ENCODE measurements at regions not wholly inside any gene's neighbourhood (a gene's known extent, or its start where the extent isn't known, plus 50 kb on each side); places are given as distances from the start of the nearest gene placed in this dataset.
"Not testable (repeated sequence)": the region's sequence is repeated elsewhere in the genome, so short reads cannot be mapped to it uniquely, and the experiment has no call there.

- Histone ChIP-seq H3K9me3 (no peaks in the 10 kb centered on the region), H3K36me3 (ENCODE audit: insufficient read depth in 1 of 2, low read depth in 1 of 2) (no peaks in the 10 kb centered on the region), H3K4me1 (no peaks in the 10 kb centered on the region), H3K27ac (no peak overlapping the region), H3K27me3 (ENCODE audit: insufficient read depth in 3 of 3, low read length in 2 of 3) (no peaks in the 10 kb centered on the region), H3K4me3 (no peak overlapping the region)
- TF ChIP-seq CTCF (IDR thresholded peaks at IDR 0.05), result no peak
- ATAC-seq, result no peak
- intact Hi-C loops (cut with DNase I), result no loop called here
- 23 to 65% (median 58%) methylated on average over 1 of the region's 1 CpG for WGBS, 3 donors
- DNase-seq, result no peak
Observed at GRCh38 chr5:159678657-159679392, 237.5 kb upstream of the ADRA1B start.

GRCh38 chr5:159680095-159680494 is 236.2 kb upstream of the ADRA1B start:
- 59 to 98% (median 89%) methylated on average over 3 of the region's 3 CpGs for WGBS, 3 donors
- no peaks in the 10 kb centered on the region for H3K9me3 ChIP-seq
- no peak for DNase-seq

GRCh38 chr5:159681661-159682060 is 234.6 kb upstream of the ADRA1B start:
- TF ChIP-seq CTCF (IDR thresholded peaks at IDR 0.05), result no peak
- Histone ChIP-seq H3K4me3 (no peak overlapping the region), H3K4me1 (no peaks in the 10 kb centered on the region), H3K9me3 (no peaks in the 10 kb centered on the region), H3K36me3 (ENCODE audit: insufficient read depth in 1 of 2, low read depth in 1 of 2) (no peaks in the 10 kb centered on the region), H3K27me3 (ENCODE audit: insufficient read depth in 3 of 3, low read length in 2 of 3) (no peaks in the 10 kb centered on the region), H3K27ac (no peak overlapping the region)
- DNase-seq (no peak), ATAC-seq (no peak)
- intact Hi-C loops (cut with DNase I), result no loop called here

More at GRCh38 chr5:159680095-159680494, 236.2 kb upstream of the ADRA1B start:
- intact Hi-C loops (cut with DNase I), result no loop called here
- H3K36me3 ChIP-seq (ENCODE audit: insufficient read depth in 1 of 2, low read depth in 1 of 2), result no peaks in the 10 kb centered on the region
- no peak for ATAC-seq
- no peaks in the 10 kb centered on the region for H3K4me1 ChIP-seq
- H3K4me3 ChIP-seq, result no peak overlapping the region
- TF ChIP-seq CTCF (IDR thresholded peaks at IDR 0.05), result no peak
- no peaks in the 10 kb centered on the region for H3K27me3 ChIP-seq (ENCODE audit: insufficient read depth in 3 of 3, low read length in 2 of 3)
- no peak overlapping the region for H3K27ac ChIP-seq

GRCh38 chr5:159682623-159683022 is 233.7 kb upstream of the ADRA1B start:
- H3K4me3 ChIP-seq, result no peak overlapping the region
- 65 to 86% (median 69%) methylated on average over 2 of the region's 2 CpGs for WGBS, 3 donors
- H3K4me1 ChIP-seq, result no peaks in the 10 kb centered on the region
- ATAC-seq (no peak), DNase-seq (no peak)
- H3K27me3 ChIP-seq (ENCODE audit: insufficient read depth in 3 of 3, low read length in 2 of 3), result no peaks in the 10 kb centered on the region
- no peak for TF ChIP-seq CTCF (IDR thresholded peaks at IDR 0.05)
- no peaks in the 10 kb centered on the region for H3K36me3 ChIP-seq (ENCODE audit: insufficient read depth in 1 of 2, low read depth in 1 of 2)
- H3K9me3 ChIP-seq, result no peaks in the 10 kb centered on the region
- H3K27ac ChIP-seq, result no peak overlapping the region
- intact Hi-C loops (cut with DNase I), result no loop called here

- H3K9me3 ChIP-seq; H3K27ac ChIP-seq; DNase-seq; ATAC-seq; H3K4me3 ChIP-seq; H3K36me3 ChIP-seq (ENCODE audit: insufficient read depth in 1 of 2, low read depth in 1 of 2); H3K27me3 ChIP-seq (ENCODE audit: insufficient read depth in 3 of 3, low read length in 2 of 3); H3K4me1 ChIP-seq; intact Hi-C loops (cut with DNase I): not testable (repeated sequence)
Observed at GRCh38 chr5:159687892-159688291, 228.4 kb upstream of the ADRA1B start.
